ENCODE measurements at regions not wholly inside any gene's neighbourhood (a gene's known extent, or its start where the extent isn't known, plus 50 kb on each side); places are given as distances from the start of the nearest gene placed in this dataset.

DNA sequence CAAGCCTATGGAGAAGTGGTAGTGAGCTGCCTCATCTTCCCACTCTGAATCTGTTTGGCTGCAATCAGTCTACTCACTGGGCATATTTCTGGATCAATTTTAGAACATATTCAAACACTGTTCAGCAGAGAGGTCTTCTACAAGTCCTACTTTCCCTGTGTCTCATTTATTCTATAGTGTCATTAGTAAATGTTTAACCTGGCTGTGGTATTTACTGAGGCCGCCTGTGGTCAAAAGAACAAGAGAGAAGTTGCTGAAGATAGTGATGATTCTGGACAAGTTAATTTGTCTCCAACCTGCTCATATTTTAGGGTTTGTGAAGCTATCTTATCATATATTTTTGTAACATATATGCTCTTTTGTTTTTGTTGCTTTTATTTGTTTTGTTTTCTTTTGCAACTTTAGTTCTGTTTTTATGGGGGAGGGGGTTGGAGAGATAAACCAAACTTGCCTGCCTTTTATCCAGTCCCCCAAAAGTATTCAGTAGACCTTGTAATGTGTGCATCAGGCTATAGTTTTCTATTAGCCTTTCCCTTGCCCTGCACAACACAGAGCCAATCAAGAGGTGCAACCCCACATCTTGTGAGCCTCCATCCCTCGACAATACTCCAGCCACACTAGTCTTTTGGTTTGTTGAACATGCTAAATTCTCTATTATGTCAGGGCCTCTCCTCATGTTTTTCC, 362.8 kb upstream of the MBL2 start:
- CTCF ChIA-PET, result no interaction called here
- no peaks in the 10 kb centered on the region for H3K36me3 Mint-ChIP-seq (ENCODE audit: insufficient read depth, unreplicated experiment)
- H3K27me3 Mint-ChIP-seq (ENCODE audit: insufficient read depth, unreplicated experiment), result no peaks in the 10 kb centered on the region
- intact Hi-C loops (cut with micrococcal nuclease), result no loop called here
- POLR2A ChIA-PET, result no interaction called here
- H3K4me1 Mint-ChIP-seq (ENCODE audit: insufficient read depth, unreplicated experiment), result peaks cover 7% of the 10 kb centered on the region
- no peak overlapping the region for H3K27ac Mint-ChIP-seq (ENCODE audit: low read depth, unreplicated experiment)
- no peaks in the 10 kb centered on the region for H3K9me3 Mint-ChIP-seq (ENCODE audit: unreplicated experiment)
- no TSS peak for BruUV-seq (replicated peaks)
- no peak for DNase-seq (ENCODE audit: unreplicated experiment)
- TF ChIP-seq CTCF (IDR thresholded peaks at IDR 0.05; ENCODE audit: unreplicated experiment), result no peak
- no peak overlapping the region for H3K4me3 Mint-ChIP-seq (ENCODE audit: unreplicated experiment)

DNA sequence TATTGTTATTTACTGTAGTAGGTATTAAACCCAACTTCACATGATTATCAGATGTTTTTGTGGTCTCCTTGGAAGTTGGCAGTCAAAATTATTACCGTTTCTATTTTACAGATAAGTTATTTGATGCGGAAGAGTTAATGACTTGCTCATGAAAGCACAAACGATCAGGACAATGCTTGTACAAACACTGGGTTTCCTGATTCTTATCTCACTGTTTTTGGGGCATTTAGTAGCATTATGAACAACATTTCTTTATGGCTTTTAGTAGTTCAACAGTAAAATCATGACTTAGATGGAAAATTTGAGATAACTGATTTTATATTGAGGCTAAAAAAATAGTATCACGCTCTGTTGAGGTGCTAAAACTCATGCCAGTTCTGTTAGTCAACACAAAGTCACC, 361.5 kb upstream of the MBL2 start:
- POLR2A ChIA-PET, result no interaction called here
- Mint-ChIP-seq H3K27ac (ENCODE audit: low read depth, unreplicated experiment) (no peak overlapping the region), H3K27me3 (ENCODE audit: insufficient read depth, unreplicated experiment) (no peaks in the 10 kb centered on the region), H3K9me3 (ENCODE audit: unreplicated experiment) (no peaks in the 10 kb centered on the region), H3K36me3 (ENCODE audit: insufficient read depth, unreplicated experiment) (no peaks in the 10 kb centered on the region), H3K4me3 (ENCODE audit: unreplicated experiment) (no peak overlapping the region), H3K4me1 (ENCODE audit: insufficient read depth, unreplicated experiment) (no peaks in the 10 kb centered on the region)
- intact Hi-C loops (cut with micrococcal nuclease), result no loop called here
- no TSS peak for BruUV-seq (replicated peaks)
- DNase-seq (ENCODE audit: unreplicated experiment), result no peak
- TF ChIP-seq CTCF (IDR thresholded peaks at IDR 0.05; ENCODE audit: unreplicated experiment), result no peak
- CTCF ChIA-PET, result no interaction called here

DNA sequence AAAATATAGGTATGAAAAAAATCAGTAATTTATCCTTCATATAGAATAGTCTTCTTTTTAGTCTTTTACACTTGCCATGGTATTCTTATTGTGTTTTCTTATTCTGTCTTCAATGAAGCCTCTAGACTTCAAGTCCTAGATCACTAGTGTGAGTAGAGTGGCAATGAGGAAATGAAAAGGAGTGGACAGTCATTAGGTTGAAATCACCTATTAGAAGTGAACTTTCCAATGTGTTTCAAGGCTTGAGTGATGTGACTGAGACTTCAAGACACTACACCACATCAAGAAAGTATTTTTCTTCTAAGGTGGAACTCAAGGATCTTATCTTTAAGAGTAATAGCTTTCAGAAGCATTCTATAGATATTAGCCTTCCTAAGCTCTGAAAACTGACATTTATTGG, 357.8 kb upstream of the MBL2 start:
- POLR2A ChIA-PET, result no interaction called here
- DNase-seq (ENCODE audit: unreplicated experiment), result no peak
- intact Hi-C loops (cut with micrococcal nuclease), result no loop called here
- H3K4me3 Mint-ChIP-seq (ENCODE audit: unreplicated experiment), result no peak overlapping the region
- no peak for TF ChIP-seq CTCF (IDR thresholded peaks at IDR 0.05; ENCODE audit: unreplicated experiment)
- no peaks in the 10 kb centered on the region for H3K9me3 Mint-ChIP-seq (ENCODE audit: unreplicated experiment)
- H3K4me1 Mint-ChIP-seq (ENCODE audit: insufficient read depth, unreplicated experiment), result no peaks in the 10 kb centered on the region
- H3K27ac Mint-ChIP-seq (ENCODE audit: low read depth, unreplicated experiment), result no peak overlapping the region
- CTCF ChIA-PET, result interaction anchor here (0.5 to 1.2 kb wide), 3 partner anchors 9 to 79 kb away, joined by 3 to 5 read pairs (median 4); no protein-coding TSS in a partner anchor
- no TSS peak for BruUV-seq (replicated peaks)
- no peaks in the 10 kb centered on the region for H3K27me3 Mint-ChIP-seq (ENCODE audit: insufficient read depth, unreplicated experiment)
- H3K36me3 Mint-ChIP-seq (ENCODE audit: insufficient read depth, unreplicated experiment), result no peaks in the 10 kb centered on the region

- no peaks in the 10 kb centered on the region for H3K27me3 Mint-ChIP-seq (ENCODE audit: insufficient read depth, unreplicated experiment)
- H3K36me3 Mint-ChIP-seq (ENCODE audit: insufficient read depth, unreplicated experiment), result no peaks in the 10 kb centered on the region
- intact Hi-C loops (cut with micrococcal nuclease), result no loop called here
- DNase-seq (ENCODE audit: unreplicated experiment), result no peak
- TF ChIP-seq CTCF (IDR thresholded peaks at IDR 0.05; ENCODE audit: unreplicated experiment), result no peak
- ChIA-PET POLR2A (no interaction called here), CTCF (no interaction called here)
- BruUV-seq (replicated peaks), result no TSS peak
- H3K4me1 Mint-ChIP-seq (ENCODE audit: insufficient read depth, unreplicated experiment), result peaks cover 6% of the 10 kb centered on the region
- no peak overlapping the region for H3K27ac Mint-ChIP-seq (ENCODE audit: low read depth, unreplicated experiment)
- H3K9me3 Mint-ChIP-seq (ENCODE audit: unreplicated experiment), result no peaks in the 10 kb centered on the region
- H3K4me3 Mint-ChIP-seq (ENCODE audit: unreplicated experiment), result no peak overlapping the region
Observed at GRCh38 chr10:53127686-53128085, 355.1 kb upstream of the MBL2 start.
